Activated CD4-positive, CD25-positive, alpha-beta regulatory T cell treated with anti-CD3 and anti-CD28 coated beads, Interleukin-2, amount 50 U/mL, for 16 hours (primary cell): ENCODE measurements at regions not wholly inside any gene's neighbourhood (a gene's known extent, or its start where the extent isn't known, plus 50 kb on each side); places are given as distances from the start of the nearest gene placed in this dataset.
"Not testable (repeated sequence)": the region's sequence is repeated elsewhere in the genome, so short reads cannot be mapped to it uniquely, and the experiment has no call there.

ENCODE experiments used
- DNase-seq: peaks from one replicate; pipeline ENCODE4 v3.0.0-alpha.2; 2020; ENCODE audit warnings: low read depth, low spot score

DNA sequence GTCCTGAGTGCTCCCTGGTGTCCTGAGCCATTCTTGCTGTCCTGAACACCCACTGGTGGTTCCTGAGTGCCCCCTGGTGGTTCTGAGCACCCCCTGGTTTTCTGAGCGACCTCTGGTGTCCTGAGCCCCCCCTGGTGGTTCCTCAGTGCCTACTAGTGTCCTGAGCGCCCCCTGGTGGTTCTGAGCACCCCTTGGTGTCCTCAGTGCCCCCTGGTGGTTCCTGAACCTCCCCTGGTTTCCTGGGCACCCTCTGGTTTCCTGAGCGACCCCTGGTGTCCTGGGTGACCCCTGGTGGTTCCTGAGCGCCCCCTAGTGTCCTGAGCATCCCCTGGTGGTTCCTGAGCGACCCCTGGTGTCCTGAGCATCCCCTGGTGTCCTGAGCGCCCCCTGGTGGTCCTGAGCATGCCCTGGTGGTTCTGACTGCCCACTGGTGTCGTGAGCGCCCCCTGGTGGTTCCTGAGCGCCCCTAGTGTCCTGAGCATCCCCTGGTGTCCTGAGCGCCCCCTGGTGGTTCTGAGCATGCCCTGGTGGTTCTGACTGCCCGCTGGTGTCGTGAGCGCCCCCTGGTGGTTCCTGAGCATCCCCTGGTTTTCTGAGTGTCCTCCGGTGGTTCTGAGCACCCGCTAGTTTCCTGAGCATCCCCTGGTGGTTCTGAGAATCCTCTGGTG, 473.1 kb downstream of the TMEM121 start:
- DNase-seq: no peak

- DNase-seq: not testable (repeated sequence)
These were observed 473.7 kb downstream of the TMEM121 start for GRCh38 chr14:106000029-106000511.

- not testable (repeated sequence) for DNase-seq
These were observed 474.9 kb downstream of the TMEM121 start for GRCh38 chr14:106001277-106001676.

DNA sequence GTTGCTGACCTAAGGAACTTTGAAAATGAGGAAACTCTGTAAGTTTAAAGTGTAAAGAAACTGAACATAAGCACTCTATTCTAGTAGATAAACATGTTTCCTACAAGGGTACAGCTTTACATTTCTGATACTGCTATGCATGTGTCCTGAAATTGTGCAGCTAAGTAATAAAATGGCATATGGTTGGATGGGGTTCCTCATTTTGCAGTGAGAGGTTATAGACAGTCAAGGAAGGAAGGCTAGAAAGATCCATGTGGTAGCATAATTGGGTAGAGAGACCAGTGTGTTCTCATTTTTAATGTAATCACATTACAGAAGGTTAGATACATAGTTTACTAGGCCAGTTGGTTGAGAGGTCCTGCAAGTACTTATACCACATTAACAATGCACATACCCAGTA, 477.0 kb downstream of the TMEM121 start:
- DNase-seq: no peak

DNA sequence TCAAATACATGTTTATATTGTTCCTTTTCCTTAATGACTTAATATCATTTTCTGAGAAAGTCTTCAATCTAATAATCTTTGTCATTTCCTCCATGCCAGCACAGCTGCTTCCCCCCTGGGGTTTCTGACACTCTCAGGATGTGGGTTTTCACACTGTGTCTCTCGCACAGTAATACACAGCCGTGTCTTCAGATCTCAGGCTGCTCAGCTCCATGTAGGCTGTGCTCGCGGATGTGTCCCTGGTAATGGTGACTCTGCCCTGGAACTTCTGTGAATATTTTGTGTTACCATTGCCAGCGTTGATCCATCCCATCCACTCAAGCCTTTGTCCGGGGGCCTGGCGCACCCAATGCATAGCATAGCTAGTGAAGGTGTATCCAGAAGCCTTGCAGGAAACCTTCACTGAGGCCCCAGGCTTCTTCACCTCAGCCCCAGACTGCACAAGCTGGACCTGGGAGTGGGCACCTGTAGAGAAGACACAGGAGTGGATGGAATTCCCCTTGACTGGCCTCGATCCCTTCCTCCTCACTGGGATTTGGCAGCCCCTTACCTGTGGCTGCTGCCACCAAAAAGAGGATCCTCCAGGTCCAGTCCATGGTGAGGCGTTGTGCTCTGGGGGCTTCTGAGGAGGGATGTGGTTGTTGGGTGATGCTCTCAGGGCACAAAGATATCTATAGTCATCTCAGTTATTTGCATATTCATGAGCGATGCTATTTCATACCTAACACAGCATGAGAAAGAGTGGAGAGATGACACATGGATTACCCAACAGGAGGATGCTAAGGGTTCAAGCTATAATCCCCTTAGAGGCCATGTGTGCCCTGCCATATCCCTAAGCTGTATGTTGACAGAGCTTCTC, 478.8 kb downstream of the TMEM121 start:
- not testable (repeated sequence) for DNase-seq

- DNase-seq: not testable (repeated sequence)
These were observed 479.7 kb downstream of the TMEM121 start for GRCh38 chr14:106006043-106006442.

DNA sequence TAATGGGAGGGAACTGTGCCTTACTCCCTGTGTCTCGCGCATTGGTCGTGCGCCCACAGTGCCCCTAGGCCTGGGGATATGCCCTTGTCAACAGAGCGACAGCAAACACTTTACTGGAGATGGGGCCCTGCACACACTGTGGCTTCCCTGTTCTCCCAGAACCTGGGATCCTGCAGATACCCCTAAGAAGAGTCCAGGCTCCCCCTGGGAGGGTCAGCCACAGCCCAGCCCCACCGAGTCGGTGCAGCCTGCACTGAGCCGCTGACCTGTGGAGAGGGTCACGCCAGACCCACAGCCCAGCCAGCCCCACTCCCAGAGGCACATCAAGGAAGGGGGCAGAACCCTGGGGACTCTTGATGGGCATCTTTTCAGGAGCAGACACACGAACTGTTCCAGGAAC, 480.3 kb downstream of the TMEM121 start:
- DNase-seq: not testable (repeated sequence)

GRCh38 chr14:106010783-106011182, 484.4 kb downstream of the TMEM121 start:
- no peak for DNase-seq

- DNase-seq: peak; percentile 53
These were observed 485.4 kb downstream of the TMEM121 start for GRCh38 chr14:106011631-106012360.

GRCh38 chr14:106012361-106012725, 486.0 kb downstream of the TMEM121 start:
- not testable (repeated sequence) for DNase-seq

DNA sequence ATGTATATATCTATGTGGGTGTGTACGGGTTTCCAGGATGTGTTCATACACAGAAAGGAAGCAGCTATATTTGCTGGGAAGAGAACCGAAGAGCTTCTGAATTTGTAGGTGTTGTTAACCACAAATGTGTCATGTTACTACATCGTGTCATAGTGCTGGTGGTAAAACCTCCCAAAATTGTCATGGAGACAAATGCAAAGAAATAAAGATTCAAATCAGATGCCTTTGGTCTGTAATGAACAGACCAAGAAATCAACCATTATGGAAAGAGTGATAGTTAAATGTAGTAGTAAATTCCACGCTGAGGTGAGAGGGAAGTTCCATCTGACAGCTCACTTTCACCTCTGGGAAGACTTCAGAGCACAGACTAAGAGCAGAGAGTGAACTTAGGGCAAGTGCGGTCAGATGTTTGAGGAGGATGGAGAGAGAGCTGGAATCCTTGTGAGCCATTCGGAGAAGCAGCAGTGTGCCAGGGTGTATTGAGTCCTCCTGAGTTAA, 487.5 kb downstream of the TMEM121 start:
- no peak for DNase-seq

GRCh38 chr14:106017952-106018351, 491.6 kb downstream of the TMEM121 start:
- DNase-seq: not testable (repeated sequence)

- no peak for DNase-seq
These were observed 495.4 kb downstream of the TMEM121 start for GRCh38 chr14:106021832-106022231.

DNA sequence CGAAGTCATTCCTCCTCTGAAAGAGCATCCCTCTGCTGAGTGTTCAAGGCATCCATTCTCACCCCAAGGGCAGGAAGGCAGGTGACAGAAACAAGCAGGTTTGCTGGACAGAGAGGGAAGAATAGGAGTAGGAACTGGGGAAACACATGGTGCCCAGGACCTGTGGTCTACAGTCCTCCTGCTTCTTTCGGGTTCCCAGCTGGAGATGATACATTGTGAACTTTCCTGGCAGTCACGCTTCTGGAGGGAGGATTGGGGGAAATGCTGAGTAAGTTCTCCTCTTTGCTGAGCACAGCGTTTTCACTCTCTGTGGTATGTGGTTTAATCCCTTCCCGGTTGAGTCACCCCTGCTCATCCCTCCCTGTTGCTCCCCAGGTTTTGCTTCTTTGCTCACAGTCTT, 496.3 kb downstream of the TMEM121 start:
- not testable (repeated sequence) for DNase-seq

GRCh38 chr14:106023411-106023810, 497.0 kb downstream of the TMEM121 start:
- DNase-seq: no peak

DNA sequence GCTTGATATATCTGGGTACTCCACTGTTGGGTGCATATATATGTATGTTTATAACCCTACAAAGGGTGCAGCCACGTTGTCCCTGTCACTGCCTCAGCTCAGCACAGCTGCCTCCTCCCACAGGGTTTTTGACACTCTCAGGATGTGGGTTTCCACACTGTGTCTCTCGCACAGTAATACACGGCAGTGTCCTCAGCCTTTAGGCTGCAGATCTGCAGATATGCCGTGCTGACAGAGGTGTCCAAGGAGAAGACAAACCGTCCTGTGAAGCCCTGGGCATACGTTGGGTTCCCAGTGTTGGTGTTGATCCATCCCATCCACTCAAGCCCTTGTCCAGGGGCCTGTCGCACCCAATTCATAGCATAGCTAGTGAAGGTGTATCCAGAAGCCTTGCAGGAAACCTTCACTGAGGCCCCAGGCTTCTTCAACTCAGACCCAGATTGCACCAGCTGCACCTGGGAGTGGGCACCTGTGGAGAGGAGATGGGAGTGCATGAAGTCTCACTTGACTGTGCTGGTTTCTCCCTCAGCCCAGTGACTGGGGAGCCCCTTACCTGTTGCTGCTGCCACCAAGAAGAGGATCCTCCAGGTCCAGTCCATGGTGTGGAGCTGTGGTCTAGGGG, 498.7 kb downstream of the TMEM121 start:
- DNase-seq: no peak

DNA sequence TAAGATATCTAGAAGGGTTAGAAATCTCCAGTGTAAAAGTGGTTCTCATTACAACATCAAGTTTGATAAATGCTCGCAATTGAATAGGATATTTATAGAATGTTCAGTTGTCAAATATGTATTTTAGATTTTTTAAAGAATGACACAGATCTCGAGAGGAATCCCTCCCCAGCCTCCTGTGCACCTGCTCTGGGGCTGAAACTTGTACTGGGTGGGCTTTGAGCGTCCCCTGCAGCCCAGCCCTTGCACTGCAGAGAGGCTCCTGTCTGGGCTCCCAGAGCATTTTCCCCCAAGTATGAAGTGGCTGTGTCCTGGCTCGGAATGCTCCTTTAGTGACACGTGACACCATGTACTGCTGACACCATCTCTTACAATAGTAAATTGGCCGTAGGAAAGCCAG, 499.6 kb downstream of the TMEM121 start:
- DNase-seq: no peak

- not testable (repeated sequence) for DNase-seq
These were observed 501.4 kb downstream of the TMEM121 start for GRCh38 chr14:106027759-106028158.

GRCh38 chr14:106029959-106030358, 503.6 kb downstream of the TMEM121 start:
- no peak for DNase-seq

GRCh38 chr14:106037380-106037779, 511.0 kb downstream of the TMEM121 start:
- DNase-seq: no peak

DNA sequence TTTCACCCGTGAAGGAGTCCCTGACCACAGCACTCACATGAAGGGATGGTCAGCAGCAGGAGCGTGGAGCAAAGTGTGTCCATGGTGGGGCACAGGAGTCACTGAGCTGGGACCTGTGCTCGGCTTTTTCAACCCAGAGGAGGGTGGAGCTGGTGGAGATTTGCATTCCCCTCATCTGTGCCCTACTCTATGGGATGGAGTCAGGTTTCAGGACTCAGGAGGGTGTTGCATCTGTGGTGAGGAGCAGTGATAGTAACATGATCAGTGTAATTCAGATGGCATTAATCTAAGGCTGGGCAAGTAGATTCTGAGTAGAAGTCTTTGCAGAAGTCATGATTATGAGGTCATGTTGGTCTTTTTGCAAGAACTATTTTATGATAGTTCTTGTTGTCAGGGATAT, 511.9 kb downstream of the TMEM121 start:
- no peak for DNase-seq
